ENCODE measurements at regions not wholly inside any gene's neighbourhood (a gene's known extent, or its start where the extent isn't known, plus 50 kb on each side); places are given as distances from the start of the nearest gene placed in this dataset.

DNA sequence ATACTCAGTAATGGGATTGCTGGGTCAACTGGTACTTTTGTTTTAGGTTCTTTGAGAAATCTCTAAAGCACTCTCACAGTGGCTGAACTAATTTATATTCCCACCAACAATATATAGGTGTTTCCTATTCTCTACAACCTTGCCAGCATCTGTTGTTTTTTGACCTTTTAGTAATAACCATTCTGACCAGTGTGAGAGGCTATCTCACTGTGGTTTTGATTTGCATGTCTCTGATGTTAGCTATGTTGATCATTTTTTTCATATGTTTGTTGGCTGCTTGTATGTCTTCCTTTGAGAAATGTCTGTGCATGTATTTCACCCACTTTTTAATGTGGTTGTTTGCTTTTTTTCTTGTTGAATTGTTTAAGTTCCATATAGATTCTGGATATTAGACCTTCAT, 98.2 kb upstream of the DCBLD2 start:
- intact Hi-C loops (cut with DNase I), result loop anchor here in 1 of 2 donors (10.0 kb wide), 1 partner anchor 405 kb away; the partner anchor contains the start of gene CPOX
- no peak for DNase-seq (ENCODE audit: low spot score)

DNA sequence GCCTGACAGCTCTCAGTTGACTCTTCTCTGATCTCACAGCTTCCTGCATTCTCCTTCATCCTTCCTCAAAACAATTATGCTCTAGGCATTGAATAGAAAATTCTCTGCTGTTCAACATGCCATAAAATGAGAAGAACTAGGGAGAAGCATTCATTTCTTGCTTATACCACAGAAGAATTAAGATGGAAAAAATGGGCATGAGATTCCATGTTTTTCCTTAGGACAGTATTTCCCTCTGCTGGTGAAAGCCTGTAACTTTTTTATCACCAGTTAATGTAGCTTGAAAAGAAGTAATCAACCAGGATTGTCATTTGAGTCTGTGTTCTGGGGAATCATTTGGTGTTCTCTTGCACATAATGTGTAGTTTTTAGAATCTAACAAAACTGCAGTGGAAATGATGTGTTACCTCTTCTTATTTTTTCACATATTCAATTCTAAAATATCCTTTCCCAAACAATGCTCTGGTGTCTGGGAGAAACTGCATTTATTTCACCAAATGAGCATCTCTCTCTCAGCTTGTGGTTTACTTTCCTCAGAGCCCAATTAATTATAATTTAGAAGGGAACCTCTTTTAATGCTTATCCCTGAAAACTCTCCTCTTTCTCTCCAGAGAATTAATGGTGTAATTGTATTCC, 92.8 kb upstream of the DCBLD2 start:
- intact Hi-C loops (cut with DNase I), result loop anchor here (5.0 to 10.0 kb wide), 2 partner anchors 172 to 399 kb away; partner anchors contain the start of gene CPOX (in 1 of the 2)
- no peak for DNase-seq (ENCODE audit: low spot score)

DNA sequence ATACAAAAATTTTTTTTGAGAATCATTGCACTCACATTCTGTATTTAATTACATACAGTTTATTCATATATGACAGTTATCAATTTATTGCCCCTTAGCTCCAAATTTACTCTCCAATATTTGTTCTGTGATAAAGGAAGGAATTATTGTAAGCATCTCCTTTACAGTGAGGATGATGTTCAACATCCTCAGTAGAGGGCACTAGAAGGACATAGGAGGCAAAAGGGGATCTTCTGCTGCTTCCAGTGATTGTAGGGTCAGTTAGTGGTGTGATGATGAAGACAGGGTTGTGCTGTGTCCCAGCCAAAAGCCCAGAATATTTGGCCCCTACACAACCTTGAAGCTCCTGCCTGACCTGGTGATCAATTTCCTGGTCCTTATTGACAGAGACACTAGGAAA, 89.9 kb upstream of the DCBLD2 start:
- DNase-seq (ENCODE audit: low spot score), result no peak

DNA sequence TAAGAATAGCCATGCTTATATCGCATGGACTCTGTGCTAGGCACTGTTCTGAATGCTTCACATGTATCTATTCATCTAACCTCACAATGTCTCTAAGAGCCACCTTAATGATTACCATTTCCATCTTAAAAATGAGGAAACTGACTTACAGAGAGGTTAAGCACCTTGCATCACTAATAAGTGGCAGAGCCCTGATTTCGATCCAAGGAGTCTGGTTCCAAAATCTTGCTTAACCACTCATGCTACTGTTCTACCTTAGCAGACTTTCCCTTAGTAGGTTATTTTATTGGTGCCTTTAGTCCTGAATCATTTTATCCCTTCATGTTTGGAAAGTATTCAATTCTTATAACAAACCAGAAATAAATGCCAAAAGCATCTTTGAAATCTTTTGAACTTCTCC, 89.2 kb upstream of the DCBLD2 start:
- intact Hi-C loops (cut with DNase I), result loop anchor here (5.0 to 10.0 kb wide), 2 partner anchors 168 to 396 kb away; partner anchors contain the start of gene CPOX (in 1 of the 2)
- DNase-seq (ENCODE audit: low spot score), result no peak

More for the DNA sequence above, 89.9 kb upstream of the DCBLD2 start:
- intact Hi-C loops (cut with DNase I), result loop anchor here (5.0 to 10.0 kb wide), 2 partner anchors 169 to 397 kb away; partner anchors contain the start of gene CPOX (in 1 of the 2)

DNA sequence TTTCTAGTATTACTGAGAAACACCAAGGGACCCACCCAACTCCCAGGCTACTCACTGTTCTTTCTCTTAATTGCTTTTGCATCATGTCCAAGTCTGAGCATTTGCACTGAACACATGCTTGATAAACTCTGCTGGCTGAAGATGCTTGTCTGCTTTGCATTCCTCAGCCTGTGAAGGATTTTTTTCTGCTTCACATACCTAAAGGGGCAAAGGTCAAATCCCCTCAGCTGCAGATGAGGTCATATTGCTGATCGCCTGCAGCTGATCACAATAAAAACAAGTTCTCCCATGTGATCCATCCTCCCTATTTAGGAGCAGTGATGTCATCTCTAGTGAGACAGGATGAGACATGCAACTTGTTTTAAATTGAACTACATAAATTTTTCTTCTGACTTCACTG, 84.6 kb upstream of the DCBLD2 start:
- DNase-seq (ENCODE audit: low spot score), result no peak
- intact Hi-C loops (cut with DNase I), result no loop called here

DNA sequence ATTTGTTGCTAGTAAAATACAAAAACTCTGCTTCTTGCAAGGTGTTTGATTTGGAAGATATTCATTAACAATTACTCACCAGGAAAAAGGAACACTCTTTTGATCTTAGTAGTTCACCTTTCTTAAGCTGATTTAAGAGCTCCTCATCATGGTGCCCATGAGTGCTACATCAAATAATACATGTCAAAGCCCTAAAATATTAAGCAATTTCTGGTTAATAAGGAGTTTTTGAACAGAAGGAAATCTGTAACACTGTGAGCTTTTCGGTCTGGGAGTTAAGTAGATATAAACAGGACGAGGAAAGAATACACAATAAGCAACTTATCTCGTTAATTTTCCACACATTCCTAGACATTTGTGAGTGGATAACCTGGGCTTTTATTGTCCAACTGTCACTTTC, 83.9 kb upstream of the DCBLD2 start:
- DNase-seq (ENCODE audit: low spot score), result no peak
- intact Hi-C loops (cut with DNase I), result no loop called here

DNA sequence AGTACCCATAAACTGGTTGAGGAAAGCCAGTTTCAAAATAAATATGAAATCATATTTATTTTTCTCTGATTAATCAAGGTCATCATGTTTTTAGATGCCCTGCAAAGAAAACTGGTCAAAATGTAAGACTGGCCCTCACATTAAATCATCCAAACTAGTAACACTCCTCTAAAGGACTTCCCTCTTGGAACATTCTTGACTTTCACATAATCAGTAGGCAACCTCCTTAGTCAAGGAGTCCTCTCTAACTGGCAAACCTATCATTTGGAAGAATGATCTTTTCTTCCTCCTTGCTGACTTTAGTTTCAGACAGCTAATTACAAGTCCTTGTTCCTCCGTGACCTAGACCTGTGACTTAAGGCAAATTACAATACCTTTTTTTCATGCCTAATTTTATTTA, 82.5 kb upstream of the DCBLD2 start:
- intact Hi-C loops (cut with DNase I), result no loop called here

DNA sequence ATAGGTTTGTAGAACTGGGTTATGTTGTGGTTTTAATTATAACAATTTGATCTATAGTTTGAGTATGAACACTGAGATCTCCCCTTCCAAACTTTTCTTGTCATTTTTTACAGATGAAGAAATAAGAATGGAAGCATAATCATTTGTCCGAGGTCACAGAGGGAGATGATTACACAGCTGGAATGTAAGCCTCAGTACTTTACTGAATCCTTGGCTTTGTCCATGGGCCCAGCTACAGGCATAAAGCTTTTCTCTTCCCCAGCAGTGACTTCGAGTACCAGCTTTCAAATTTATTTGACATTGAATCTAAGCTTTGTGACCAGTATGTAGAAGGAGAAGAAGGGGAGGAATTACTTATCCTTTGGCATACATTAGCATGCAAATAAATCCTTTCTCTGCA, 80.9 kb upstream of the DCBLD2 start:
- intact Hi-C loops (cut with DNase I), result no loop called here
- no peak for DNase-seq (ENCODE audit: low spot score)

More for the DNA sequence above, 82.5 kb upstream of the DCBLD2 start:
- DNase-seq (ENCODE audit: low spot score), result no peak

DNA sequence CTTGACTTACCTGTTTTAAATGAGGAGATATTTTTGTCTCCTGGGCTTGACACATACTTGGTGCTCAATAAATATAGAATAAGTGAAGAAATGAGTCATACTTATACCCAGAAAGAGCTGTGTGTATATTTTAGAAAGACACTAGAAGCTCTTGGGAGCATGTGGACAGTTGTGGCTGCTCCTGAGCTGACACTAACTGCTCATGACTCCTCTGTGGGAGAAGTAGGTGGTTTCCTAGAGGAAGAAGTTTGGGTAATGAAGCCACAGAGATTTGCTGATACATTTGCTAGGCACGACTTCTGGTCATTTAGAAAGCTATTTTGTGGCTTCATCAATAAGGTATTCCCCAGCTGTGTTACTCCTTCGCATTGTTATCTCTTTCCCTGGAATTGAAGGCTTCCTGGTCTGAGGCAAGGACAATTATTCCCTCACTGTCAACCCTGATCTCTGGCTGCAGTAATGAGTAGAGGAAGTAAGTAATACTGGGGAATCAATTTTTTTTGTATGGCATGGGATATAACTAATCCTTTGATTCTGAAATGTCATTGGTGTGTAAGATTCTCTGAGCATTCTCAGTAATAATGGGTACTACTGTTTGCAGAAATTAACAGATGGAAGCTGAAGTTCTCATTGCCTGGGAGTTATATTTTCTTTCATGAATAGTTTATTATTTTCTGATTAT, 79.6 kb upstream of the DCBLD2 start:
- no peak for DNase-seq (ENCODE audit: low spot score)
- intact Hi-C loops (cut with DNase I), result no loop called here

DNA sequence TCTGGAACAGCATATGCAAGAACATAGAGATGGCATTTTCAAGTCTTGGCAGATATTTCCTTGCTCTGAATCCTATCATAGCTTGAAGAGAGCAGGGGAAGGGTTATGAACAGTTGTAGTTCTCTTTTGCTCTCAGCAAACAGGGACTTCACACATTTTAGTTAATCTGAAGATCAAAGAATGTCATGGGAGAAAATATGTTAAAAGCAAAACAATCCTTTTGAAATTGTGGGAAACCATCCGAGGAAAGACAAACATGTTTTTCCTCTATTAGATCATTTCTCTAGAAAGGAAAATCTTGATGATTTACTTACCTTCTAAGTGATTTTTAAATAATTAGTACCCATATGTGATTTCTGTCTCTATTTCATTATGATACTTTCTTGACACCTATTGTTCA, 77.8 kb upstream of the DCBLD2 start:
- intact Hi-C loops (cut with DNase I), result no loop called here
- DNase-seq (ENCODE audit: low spot score), result no peak

DNA sequence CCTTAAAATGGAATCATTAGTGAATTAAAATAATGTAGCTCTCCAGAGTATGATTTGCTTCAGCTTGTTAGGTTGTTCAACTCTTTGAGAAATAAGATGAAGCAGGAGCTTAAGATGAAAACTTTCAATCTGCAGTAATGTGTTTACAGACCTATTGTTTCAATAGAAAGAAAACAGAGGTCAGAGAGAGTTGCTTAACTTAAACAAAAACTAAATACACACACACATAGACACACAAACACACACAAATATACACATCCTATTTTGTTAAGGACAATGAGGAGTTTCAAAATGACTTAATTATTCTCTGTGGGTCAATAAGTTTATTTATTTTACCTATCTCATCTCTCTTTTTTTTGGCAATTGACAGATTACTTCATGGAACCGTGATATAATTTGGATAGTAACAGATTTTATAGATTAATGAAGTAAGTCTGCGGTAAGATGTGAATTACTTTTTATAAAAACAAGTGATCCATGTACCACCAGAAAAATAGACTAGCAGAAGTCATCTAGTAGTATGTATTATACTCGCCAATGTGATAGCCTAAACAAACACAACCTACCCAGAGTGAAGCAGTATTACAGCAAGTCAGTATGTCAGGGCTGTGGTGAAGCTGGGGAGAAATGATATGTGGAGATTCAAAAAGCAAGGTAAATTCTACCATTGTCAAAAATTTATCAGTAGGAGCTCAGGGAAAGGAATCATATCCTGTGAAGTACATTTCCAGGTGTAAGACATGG, 76.7 kb upstream of the DCBLD2 start:
- intact Hi-C loops (cut with DNase I), result no loop called here
- DNase-seq (ENCODE audit: low spot score), result no peak

DNA sequence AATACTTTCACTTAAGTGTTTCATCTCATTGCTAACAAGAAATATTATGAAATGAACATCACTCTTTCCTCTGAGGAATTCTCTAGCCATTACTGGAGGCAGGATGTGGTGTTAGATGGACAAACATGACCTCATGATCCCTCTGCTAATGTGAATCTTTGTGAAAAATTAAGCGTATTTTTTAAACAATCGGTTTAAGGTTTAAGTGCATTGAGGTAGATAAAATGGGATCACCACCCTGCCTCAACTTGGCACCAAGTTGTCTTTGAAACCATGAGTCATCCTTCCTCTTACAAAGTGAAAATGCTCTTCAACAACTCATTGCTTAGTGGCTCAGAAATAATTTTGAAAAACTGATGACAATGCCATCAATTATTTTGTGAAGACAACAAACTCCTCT, 76.0 kb upstream of the DCBLD2 start:
- DNase-seq (ENCODE audit: low spot score), result no peak
- intact Hi-C loops (cut with DNase I), result no loop called here

DNA sequence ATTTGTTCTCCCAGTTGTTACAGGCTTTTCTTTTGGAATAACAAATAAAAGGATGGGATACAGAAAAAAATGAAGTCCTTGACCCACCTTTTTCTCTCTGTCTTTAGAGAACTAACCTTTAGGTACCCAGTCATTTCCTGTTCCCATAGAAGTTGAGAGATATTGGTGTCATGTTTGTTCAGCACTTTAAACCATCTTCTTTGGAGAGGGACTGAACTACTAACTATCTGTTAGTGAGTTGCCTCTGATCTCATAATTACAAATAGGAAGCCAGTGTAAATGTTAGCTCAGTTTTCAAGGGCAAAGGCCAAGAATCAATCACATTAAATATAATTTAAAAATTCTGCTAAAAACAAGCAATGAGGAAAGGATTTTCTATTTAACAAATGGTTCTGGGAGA, 72.9 kb upstream of the DCBLD2 start:
- intact Hi-C loops (cut with DNase I), result no loop called here
- DNase-seq (ENCODE audit: low spot score), result no peak

DNA sequence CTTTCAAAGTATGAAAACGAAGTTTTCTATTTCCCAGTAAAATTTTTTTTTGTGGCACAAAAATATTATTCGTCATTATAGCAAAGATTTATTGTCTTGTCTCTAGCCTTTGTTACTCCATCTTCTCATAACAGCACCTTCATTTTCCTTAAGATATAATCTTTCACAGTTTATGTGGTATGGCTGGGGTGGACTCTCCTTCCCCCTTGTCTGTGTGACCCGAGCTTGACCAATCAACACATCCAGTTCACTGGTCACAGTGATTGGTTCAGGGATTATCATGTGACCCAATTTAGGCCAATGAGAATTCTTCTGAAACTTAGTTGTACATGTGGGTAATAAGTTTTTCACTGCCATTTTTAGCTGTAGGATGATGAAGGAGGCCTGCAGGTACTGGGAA, 71.2 kb upstream of the DCBLD2 start:
- intact Hi-C loops (cut with DNase I), result no loop called here
- no peak for DNase-seq (ENCODE audit: low spot score)

DNA sequence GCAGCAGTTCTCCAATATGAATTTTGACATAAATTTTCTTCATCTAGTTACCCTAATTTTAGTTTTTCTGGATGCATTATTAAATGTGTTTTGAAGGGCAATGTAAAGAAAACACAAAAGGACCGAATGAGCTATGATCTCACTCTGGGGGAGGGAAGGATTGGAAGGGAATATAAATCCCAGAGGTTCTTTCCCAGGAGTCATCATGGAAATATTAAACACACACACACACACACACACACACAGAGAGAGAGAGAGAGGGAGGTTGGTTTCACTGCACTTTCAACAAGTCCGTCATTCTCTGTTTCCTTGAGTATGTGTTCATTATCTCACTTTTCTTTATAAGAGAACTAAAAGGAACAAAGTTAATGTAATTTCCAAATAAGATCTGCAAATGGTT, 70.7 kb upstream of the DCBLD2 start:
- no peak for DNase-seq (ENCODE audit: low spot score)
- intact Hi-C loops (cut with DNase I), result no loop called here

DNA sequence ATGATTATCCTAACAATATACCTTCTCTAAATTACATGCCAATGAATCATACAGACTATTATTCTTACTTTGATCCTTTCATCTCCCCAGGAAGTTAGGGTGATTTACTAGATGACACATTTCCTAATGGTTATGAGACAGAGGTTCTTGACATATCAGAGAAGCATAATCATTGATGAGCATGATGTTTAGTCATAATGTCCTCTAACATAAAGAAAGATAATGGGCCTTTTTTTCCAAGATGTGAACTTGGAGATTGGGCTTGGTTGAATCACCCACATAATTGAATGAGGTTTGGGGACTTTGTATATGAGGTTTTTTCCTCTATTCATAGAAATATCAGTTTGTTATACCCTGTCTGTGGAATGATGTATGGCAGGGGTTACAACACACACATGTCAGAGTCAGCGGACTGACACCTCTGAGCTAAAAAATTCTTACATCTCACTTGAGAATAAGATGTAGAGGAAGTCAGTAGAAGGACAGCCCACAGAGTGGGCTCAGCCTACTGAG, 69.7 kb upstream of the DCBLD2 start:
- intact Hi-C loops (cut with DNase I), result no loop called here
- DNase-seq (ENCODE audit: low spot score), result no peak

DNA sequence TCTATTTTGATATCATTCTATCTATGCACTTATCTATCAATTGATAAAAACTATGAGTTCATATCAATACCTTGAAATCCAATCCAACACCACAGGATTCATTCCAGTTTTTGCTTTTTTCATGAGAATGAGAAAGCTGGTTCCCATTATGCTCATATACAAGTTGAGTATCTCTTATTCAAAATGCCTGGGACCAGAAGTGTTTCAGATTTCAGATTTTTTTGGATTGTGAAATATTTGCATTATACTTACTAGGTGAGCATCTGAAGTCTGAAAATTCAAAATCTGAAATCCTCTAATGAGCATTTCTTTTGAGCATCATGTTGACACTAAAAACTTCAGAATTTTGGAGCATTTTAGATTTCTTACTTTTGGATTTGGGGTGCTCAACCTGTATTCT, 67.8 kb upstream of the DCBLD2 start:
- intact Hi-C loops (cut with DNase I), result no loop called here
- DNase-seq (ENCODE audit: low spot score), result no peak

DNA sequence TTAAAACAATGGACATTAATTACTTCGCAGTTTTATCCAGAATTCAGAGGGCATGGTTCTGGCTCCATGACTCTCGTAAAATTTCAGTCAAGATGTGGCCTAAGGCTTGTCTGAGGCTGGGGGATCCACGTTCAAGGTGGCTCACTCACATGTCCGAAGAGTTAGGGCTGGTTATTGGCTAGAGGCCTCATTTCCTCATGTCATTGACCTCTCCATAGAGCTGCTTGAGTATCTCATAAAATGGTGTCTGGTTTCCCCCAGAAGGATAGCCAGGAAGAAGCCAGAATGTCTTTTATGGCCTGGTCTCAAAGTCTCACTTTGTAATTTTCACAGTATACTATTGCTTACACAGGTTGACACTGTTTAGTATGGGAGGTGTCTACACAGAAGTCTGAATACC, 67.3 kb upstream of the DCBLD2 start:
- intact Hi-C loops (cut with DNase I), result no loop called here
- no peak for DNase-seq (ENCODE audit: low spot score)

DNA sequence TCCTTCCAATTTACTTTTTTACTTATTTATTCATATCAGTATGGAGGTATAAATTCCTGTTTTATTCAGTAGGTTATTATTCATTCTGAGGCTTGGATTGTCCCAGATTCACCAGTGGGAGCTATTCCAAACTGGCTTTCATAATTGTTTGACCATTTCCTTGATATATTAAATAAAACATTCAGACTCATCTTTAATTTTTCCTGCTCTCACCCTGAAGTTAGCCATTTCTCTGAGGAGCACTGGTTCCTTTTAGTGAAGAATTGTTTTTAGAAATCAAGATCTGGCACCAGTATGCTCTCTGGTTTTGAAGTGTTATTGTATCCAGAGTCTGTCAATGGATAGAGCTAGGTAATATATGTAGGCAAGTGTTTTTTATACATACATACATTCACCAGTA, 66.9 kb upstream of the DCBLD2 start:
- DNase-seq (ENCODE audit: low spot score), result no peak
- intact Hi-C loops (cut with DNase I), result no loop called here

DNA sequence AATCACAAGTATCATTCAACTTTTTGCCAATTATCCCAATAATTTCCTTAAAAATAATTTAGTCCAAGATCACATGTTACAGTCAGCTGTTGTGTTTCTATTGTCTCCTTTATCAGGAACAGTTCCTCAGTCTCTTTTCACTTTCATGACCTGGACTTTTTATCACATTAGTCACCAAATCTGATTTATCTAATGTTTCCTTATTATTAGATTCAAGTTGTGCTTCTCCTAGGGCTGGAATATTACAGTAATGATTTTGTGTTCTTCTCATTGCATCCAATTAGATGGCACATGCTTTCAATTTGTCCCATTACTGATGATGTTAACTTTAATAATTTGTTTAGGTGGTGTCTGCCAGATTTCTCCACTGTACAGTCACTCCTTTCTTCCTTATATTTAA, 66.3 kb upstream of the DCBLD2 start:
- intact Hi-C loops (cut with DNase I), result no loop called here
- DNase-seq (ENCODE audit: low spot score), result no peak

Data from posterior vena cava (tissue), 2 donors.